Upper lobe of right lung (tissue), 1 donor: ENCODE measurements at regions not wholly inside any gene's neighbourhood (a gene's known extent, or its start where the extent isn't known, plus 50 kb on each side); places are given as distances from the start of the nearest gene placed in this dataset.

ENCODE experiments used
- ATAC-seq: fragments of 200-7000 bp; cut with Tn5 transposase; one replicate; pipeline ENCODE4 v1.9.1; 2020; ENCODE audit warnings: mild to moderate bottlenecking, moderate library complexity
- DNase-seq: peaks from one replicate; pipeline ENCODE4 v3.0.0-alpha.2; 2020
- H3K27ac ChIP-seq: fragments of 200-600 bp; one replicate; pipeline ENCODE4 v1.8.0; 2022
- H3K27me3 ChIP-seq: fragments of 200-600 bp; one replicate; pipeline ENCODE4 v1.8.0; 2022; ENCODE audit warnings: mild to moderate bottlenecking
- H3K36me3 ChIP-seq: fragments of 200-600 bp; one replicate; pipeline ENCODE4 v1.8.0; 2022
- H3K4me1 ChIP-seq: fragments of 200-600 bp; one replicate; pipeline ENCODE4 v1.8.0; 2022
- H3K4me3 ChIP-seq: fragments of 200-600 bp; one replicate; pipeline ENCODE4 v1.8.0; 2022; ENCODE audit warnings: mild to moderate bottlenecking
- H3K9me3 ChIP-seq: fragments of 200-600 bp; one replicate; pipeline ENCODE4 v1.8.0; 2022
- CTCF ChIP-seq: fragments of 200-600 bp; IDR thresholded peaks from one replicate; pipeline ENCODE4 v1.8.0; 2022; ENCODE audit warnings: antibody characterized with exemption
- intact Hi-C: fragments of 100-400 bp; cut with DNase I; formaldehyde crosslinking; loops from one replicate; pipeline ENCODE4 v1.11.0; 2022
- donor health status: DM: no; HTN: yes; CAD: no; lungs with severe emphysema.

DNA sequence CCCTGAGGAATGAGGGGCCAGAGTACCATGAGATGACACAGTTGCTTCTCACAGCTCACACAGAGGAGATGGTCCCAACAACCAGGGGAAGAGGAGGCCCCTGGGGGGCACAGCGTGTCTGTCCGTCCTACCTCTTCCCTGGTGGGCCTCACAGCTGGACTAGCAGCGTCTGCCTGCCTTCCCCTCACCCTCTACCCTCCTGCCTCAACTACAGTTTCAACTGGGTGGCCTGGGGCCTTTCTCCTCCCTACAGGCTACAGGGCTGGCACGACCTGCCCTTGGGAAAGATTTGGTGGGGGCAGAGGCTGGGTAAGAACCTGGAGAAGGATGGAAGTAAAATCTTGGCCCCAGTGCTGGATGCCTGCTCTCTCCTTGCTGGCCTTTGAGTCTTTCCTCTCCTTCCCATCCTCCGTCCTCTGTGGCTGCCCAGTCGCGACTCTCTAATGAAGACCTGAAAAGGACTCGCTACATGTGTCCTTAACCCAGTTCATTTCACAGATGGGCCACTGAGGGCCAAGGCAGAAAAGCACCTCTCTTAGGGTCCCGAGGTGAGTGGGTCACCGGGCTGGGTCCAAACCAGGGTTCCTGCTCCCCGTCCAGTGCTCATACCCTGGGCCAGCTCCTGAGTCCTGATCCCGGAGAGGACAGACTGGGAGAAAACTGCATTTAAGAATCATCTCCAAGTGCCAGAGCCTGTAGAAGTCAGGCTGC lies 232.5 kb downstream of the BCL11B start:
- no peak overlapping the region for H3K27ac ChIP-seq
- DNase-seq, result no peak
- intact Hi-C loops, result no loop called here
- TF ChIP-seq CTCF, result no peak
- H3K36me3 ChIP-seq, result no peaks in the 10 kb centered on the region
- H3K4me1 ChIP-seq, result peaks cover 15% of the 10 kb centered on the region
- no peak overlapping the region for H3K4me3 ChIP-seq
- H3K9me3 ChIP-seq, result no peaks in the 10 kb centered on the region
- no peaks in the 10 kb centered on the region for H3K27me3 ChIP-seq
- ATAC-seq, result no peak

GRCh38 chr14:99040052-99040451 lies 231.9 kb downstream of the BCL11B start:
- DNase-seq, result no peak
- peaks cover 15% of the 10 kb centered on the region for H3K4me1 ChIP-seq
- no peak overlapping the region for H3K27ac ChIP-seq
- no peak for ATAC-seq
- no peak overlapping the region for H3K4me3 ChIP-seq
- intact Hi-C loops, result no loop called here
- H3K9me3 ChIP-seq, result no peaks in the 10 kb centered on the region
- no peaks in the 10 kb centered on the region for H3K36me3 ChIP-seq
- no peaks in the 10 kb centered on the region for H3K27me3 ChIP-seq
- TF ChIP-seq CTCF, result no peak

- ATAC-seq, result no peak
- Histone ChIP-seq H3K4me1 (peaks cover 11% of the 10 kb centered on the region), H3K36me3 (no peaks in the 10 kb centered on the region), H3K9me3 (no peaks in the 10 kb centered on the region), H3K4me3 (no peak overlapping the region), H3K27ac (no peak overlapping the region), H3K27me3 (no peaks in the 10 kb centered on the region)
- no peak for DNase-seq
- TF ChIP-seq CTCF, result no peak
- intact Hi-C loops, result no loop called here
These were observed 231.3 kb downstream of the BCL11B start for GRCh38 chr14:99040711-99041110.

DNA sequence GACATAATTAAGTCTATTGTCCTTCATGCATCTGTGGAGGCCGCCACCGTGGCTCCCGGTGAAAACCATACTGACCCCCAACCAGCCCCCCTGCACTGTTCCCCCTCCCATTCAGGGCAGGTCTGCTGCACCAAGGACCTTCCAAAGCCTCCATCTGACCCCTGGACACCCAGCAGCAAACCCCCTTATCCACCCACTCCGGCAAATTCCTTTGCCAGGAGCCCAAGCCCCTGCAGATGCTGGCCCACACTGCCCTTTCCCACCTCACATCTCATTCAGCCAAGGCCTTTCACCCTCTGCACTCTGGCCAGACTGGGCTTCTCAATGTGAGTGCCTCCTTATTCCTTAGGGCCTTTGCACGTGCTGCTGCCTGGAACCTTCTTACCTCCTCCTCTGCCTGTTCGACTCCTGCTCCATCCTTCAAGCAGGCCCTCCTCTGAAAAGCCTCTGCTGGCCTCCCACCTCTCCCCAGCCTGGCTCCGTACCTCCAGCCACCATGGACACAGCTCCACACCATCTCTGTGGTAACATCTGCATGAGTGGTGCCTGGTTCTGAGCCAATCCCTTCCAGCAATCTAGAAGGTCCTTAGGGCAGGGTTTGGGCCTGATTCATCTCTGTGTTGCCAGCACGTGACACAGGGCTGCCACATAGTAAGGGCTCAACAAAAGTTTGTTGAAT lies 230.7 kb downstream of the BCL11B start:
- no peak for ATAC-seq
- Histone ChIP-seq H3K27me3 (no peaks in the 10 kb centered on the region), H3K27ac (no peak overlapping the region), H3K4me3 (no peak overlapping the region), H3K36me3 (no peaks in the 10 kb centered on the region), H3K4me1 (peaks cover 5% of the 10 kb centered on the region), H3K9me3 (no peaks in the 10 kb centered on the region)
- intact Hi-C loops, result no loop called here
- TF ChIP-seq CTCF, result no peak
- no peak for DNase-seq

DNA sequence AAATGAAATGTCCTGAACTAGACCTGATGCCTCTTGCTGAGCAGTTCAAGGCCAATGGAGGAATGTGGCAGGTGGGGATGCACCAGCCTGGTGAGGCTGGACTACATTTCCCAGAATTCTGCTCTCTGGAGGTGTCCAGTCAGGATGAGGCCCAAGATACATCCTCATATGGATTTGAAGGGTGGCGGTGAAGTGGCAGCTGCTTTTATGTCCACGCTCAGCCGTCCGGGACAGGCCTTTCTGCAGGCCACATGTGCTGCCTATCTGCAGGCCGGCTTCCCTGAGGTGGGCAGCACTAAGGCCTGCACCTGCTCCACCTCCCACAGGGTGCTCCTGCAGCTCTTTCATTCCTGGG lies 230.2 kb downstream of the BCL11B start:
- Histone ChIP-seq H3K4me3 (no peak overlapping the region), H3K27ac (no peak overlapping the region), H3K27me3 (no peaks in the 10 kb centered on the region), H3K9me3 (no peaks in the 10 kb centered on the region), H3K4me1 (peaks cover under 1% of the 10 kb centered on the region), H3K36me3 (no peaks in the 10 kb centered on the region)
- intact Hi-C loops, result no loop called here
- no peak for DNase-seq
- no peak for TF ChIP-seq CTCF
- no peak for ATAC-seq
